Smooth muscle cell (in vitro differentiated cells): ENCODE measurements at regions not wholly inside any gene's neighbourhood (a gene's known extent, or its start where the extent isn't known, plus 50 kb on each side); places are given as distances from the start of the nearest gene placed in this dataset.

Experiments used
- DNase-seq: peaks from one replicate; lab custom pipeline; 2025; ENCODE audit not compliant: unreplicated experiment; lab: John Stamatoyannopoulos, UW
- H2AFZ ChIP-seq: fragments of 200-600 bp; sonication (generic); 2 replicates; pipeline ENCODE4 v1.6.0; 2016; ENCODE audit warnings: antibody characterized with exemption, low read depth, mild to moderate bottlenecking
- H3F3A ChIP-seq: fragments of 200-600 bp; sonication (generic); 2 replicates; pipeline ENCODE4 v1.6.0; 2017; ENCODE audit warnings: antibody characterized with exemption, low read depth
- H3K27ac ChIP-seq: fragments of 200-600 bp; sonication (generic); 2 replicates; pipeline ENCODE4 v1.5.1; 2016; ENCODE audit warnings: low read depth, mild to moderate bottlenecking
- H3K27me3 ChIP-seq: fragments of 200-600 bp; sonication (generic); 2 replicates; pipeline ENCODE4 v1.6.1; 2016; ENCODE audit warnings: low read depth, mild to moderate bottlenecking
- H3K36me3 ChIP-seq: fragments of 200-600 bp; sonication (generic); 2 replicates; pipeline ENCODE4 v1.5.1; 2016; ENCODE audit warnings: low read depth
- H3K4me1 ChIP-seq: fragments of 200-600 bp; sonication (generic); 2 replicates; pipeline ENCODE4 v1.5.1; 2016; ENCODE audit warnings: low read depth
- H3K4me2 ChIP-seq: fragments of 200-600 bp; sonication (generic); 2 replicates; pipeline ENCODE4 v1.6.0; 2016; ENCODE audit warnings: mild to moderate bottlenecking
- H3K4me3 ChIP-seq: fragments of 200-600 bp; sonication (generic); 2 replicates; pipeline ENCODE4 v1.5.1; 2016; ENCODE audit warnings: mild to moderate bottlenecking
- H3K79me2 ChIP-seq: fragments of 200-600 bp; sonication (generic); 2 replicates; pipeline ENCODE4 v1.6.0; 2016; ENCODE audit warnings: low read depth, mild to moderate bottlenecking
- H3K9ac ChIP-seq: fragments of 200-600 bp; sonication (generic); 2 replicates; pipeline ENCODE4 v1.6.0; 2016; ENCODE audit warnings: low read depth
- H3K9me3 ChIP-seq: fragments of 200-600 bp; sonication (generic); replicated peaks from 2 replicates; pipeline ENCODE4 v1.5.1; 2016; ENCODE audit warnings: low read depth
- H4K20me1 ChIP-seq: fragments of 200-600 bp; sonication (generic); 2 replicates; pipeline ENCODE4 v1.6.0; 2016; ENCODE audit warnings: low read depth
- WGBS: methylation state at CpG from one replicate; pipeline ENCODE4 v1.1.7; 2016; ENCODE audit warnings: low lambda C conversion rate; 5-methylcytosine and 5-hydroxymethylcytosine counted together
- TF ChIP-seq, protein P1 (sequence below): fragments of 200-600 bp; sonication (generic); IDR thresholded peaks from 2 replicates; pipeline ENCODE4 v1.5.1; 2017; ENCODE audit warnings: borderline replicate concordance, mild to moderate bottlenecking, antibody characterized with exemption; ENCODE audit not compliant: insufficient read depth, poor library complexity, severe bottlenecking

DNA sequence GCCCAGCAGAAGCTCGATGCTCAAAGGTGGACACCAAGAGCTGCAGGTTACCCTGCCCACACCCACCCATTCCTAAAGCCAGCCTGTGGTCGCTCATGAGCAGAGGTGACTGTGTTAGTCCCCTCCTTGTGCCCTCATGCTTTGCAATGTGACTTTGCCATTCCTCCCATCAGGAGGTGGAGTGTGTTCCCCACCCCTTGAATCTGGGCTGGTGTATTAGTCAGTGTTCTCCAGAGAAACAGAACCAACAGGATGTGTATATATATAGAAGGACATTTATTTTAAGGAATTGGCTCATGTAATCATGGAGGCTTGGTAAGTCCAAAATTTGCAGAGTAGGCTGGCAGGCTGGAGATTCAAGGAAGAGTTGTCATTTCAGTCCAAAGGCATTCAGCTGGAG is 54.4 kb upstream of the RNF24 start:
- no peak for DNase-seq
- no peak overlapping the region for H2AFZ ChIP-seq
- TF ChIP-seq, protein P1, sequence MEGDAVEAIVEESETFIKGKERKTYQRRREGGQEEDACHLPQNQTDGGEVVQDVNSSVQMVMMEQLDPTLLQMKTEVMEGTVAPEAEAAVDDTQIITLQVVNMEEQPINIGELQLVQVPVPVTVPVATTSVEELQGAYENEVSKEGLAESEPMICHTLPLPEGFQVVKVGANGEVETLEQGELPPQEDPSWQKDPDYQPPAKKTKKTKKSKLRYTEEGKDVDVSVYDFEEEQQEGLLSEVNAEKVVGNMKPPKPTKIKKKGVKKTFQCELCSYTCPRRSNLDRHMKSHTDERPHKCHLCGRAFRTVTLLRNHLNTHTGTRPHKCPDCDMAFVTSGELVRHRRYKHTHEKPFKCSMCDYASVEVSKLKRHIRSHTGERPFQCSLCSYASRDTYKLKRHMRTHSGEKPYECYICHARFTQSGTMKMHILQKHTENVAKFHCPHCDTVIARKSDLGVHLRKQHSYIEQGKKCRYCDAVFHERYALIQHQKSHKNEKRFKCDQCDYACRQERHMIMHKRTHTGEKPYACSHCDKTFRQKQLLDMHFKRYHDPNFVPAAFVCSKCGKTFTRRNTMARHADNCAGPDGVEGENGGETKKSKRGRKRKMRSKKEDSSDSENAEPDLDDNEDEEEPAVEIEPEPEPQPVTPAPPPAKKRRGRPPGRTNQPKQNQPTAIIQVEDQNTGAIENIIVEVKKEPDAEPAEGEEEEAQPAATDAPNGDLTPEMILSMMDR = no peak
- no peaks in the 10 kb centered on the region for H3K9me3 ChIP-seq
- WGBS = 91% methylated on average over 2 of the region's 2 CpGs
- H3K79me2 ChIP-seq = no peaks in the 10 kb centered on the region
- no peak overlapping the region for H3K4me3 ChIP-seq
- H3K27ac ChIP-seq = no peak overlapping the region
- no peaks in the 10 kb centered on the region for H3K27me3 ChIP-seq
- H4K20me1 ChIP-seq = no peaks in the 10 kb centered on the region
- H3K4me2 ChIP-seq = no peak overlapping the region
- H3F3A ChIP-seq = no peaks in the 10 kb centered on the region
- no peak overlapping the region for H3K9ac ChIP-seq
- H3K36me3 ChIP-seq = no peaks in the 10 kb centered on the region
- no peaks in the 10 kb centered on the region for H3K4me1 ChIP-seq

DNA sequence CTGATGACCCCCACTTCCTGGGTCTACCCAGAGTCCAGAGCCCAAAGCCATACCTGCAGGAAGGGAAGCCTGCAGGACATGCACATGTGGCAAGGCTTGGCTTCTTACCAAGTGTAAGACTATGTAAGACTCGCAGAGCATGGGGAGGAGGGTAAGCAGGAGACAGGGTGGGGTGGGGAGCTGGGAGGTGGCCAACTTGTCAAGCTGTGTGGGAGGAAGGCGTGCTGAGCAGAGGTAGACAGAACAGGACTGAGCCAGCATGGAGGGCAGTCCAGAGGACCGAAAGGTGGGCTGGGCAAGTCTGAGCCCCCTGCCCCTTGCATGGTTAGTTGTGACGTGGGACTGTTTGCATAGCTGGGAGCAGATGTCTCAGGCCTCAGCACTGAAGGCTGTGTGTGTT is 53.4 kb upstream of the RNF24 start:
- Histone ChIP-seq H3K27ac (no peak overlapping the region), H2AFZ (no peak overlapping the region)
- TF ChIP-seq, protein P1 = no peak

DNA sequence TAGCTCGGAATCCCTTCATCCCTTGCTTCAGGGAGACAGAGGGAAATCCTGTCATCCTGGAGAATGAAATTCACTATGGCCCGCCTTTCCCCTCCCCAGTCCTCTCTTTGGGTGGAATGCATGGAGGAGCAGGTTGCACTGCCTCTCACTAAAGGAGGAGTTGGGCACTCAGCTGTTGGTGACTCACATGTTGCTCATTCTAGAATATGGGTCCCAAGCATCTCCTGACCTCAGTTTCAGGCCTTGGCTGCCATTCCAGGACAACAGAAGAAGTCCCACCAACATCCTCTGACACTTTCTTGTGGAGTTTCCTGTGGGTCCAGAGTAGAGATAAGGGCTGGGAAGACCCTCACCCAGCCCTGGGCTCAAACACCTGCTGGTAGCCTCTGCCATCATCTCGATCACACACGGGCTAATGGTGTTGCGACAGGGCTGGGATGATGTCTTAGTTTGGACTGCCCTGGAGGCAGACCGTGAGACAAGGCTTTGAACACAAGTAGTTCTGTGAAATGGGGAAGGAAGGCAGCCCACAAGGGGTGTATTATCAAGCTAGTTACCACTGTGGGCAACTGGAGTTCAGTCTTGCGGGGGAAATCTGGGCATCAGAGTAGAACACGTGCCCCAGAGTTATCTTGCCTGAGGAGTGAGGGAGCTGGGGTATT is 52.4 kb upstream of the RNF24 start:
- Histone ChIP-seq H3K27ac (no peak overlapping the region), H2AFZ (no peak overlapping the region), H3K36me3 (no peaks in the 10 kb centered on the region), H3K4me2 (no peak overlapping the region), H3K27me3 (no peaks in the 10 kb centered on the region), H4K20me1 (no peaks in the 10 kb centered on the region), H3K79me2 (no peaks in the 10 kb centered on the region), H3K4me1 (peaks cover 6% of the 10 kb centered on the region), H3K9ac (no peak overlapping the region), H3K9me3 (no peaks in the 10 kb centered on the region), H3K4me3 (no peak overlapping the region), H3F3A (peaks cover 7% of the 10 kb centered on the region)
- no peak for DNase-seq
- WGBS = 82% methylated on average over 8 of the region's 8 CpGs
- TF ChIP-seq, protein P1 = no peak

More for the DNA sequence above, 53.4 kb upstream of the RNF24 start:
- Histone ChIP-seq H3K36me3 (no peaks in the 10 kb centered on the region), H3F3A (peaks cover 3% of the 10 kb centered on the region), H3K4me1 (peaks cover 3% of the 10 kb centered on the region), H3K9me3 (no peaks in the 10 kb centered on the region), H3K4me2 (no peak overlapping the region), H3K79me2 (no peaks in the 10 kb centered on the region), H3K4me3 (no peak overlapping the region), H4K20me1 (no peaks in the 10 kb centered on the region), H3K9ac (no peak overlapping the region), H3K27me3 (no peaks in the 10 kb centered on the region)
- WGBS = 80% methylated on average over 4 of the region's 4 CpGs
- DNase-seq = no peak

DNA sequence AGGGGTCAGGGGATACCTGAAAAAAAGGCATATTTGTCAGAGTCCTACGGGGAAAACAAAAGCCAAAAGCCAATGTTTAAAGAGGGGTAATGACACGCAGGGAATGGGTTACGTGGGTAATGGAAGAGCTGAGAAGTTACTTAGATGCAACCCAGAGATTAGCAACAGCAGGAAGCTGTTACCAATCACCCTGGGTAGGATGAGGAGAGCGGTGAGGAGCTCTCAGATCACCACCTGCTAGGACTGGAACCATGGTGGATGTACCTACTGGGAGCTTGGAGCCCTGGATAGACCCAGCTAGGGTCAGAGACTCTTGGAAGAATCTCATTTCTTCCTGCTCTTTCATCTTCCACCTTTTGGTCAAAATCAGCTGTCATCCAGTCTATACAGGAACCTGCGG is 51.2 kb upstream of the RNF24 start:
- Histone ChIP-seq H3K4me1 (peaks cover 6% of the 10 kb centered on the region), H3K4me2 (no peak overlapping the region), H2AFZ (no peak overlapping the region), H3K9me3 (no peaks in the 10 kb centered on the region), H3K9ac (no peak overlapping the region), H3K36me3 (no peaks in the 10 kb centered on the region), H3K79me2 (no peaks in the 10 kb centered on the region), H4K20me1 (no peaks in the 10 kb centered on the region), H3K4me3 (no peak overlapping the region), H3K27ac (no peak overlapping the region), H3K27me3 (no peaks in the 10 kb centered on the region), H3F3A (peaks cover 7% of the 10 kb centered on the region)
- TF ChIP-seq, protein P1 = no peak
- 91% methylated on average over 5 of the region's 5 CpGs for WGBS
- no peak for DNase-seq
